GM21529 (cell line): ENCODE measurements at regions not wholly inside any gene's neighbourhood (a gene's known extent, or its start where the extent isn't known, plus 50 kb on each side); places are given as distances from the start of the nearest gene placed in this dataset.
"Not testable (repeated sequence)": the region's sequence is repeated elsewhere in the genome, so short reads cannot be mapped to it uniquely, and the experiment has no call there.

ENCODE experiments used
- ATAC-seq: cut with Tn5 transposase; IDR thresholded peaks from one replicate; pipeline ENCODE4 v1.9.1; 2021; ENCODE audit not compliant: unreplicated experiment

- no peak for ATAC-seq
Observed at GRCh38 chr7:155377071-155377837, 79.6 kb downstream of the INSIG1 start.

- no peak for ATAC-seq
Observed at GRCh38 chr7:155377838-155378579, 79.9 kb upstream of the EN2 start.

- ATAC-seq: no peak
Observed at GRCh38 chr7:155378580-155378934, 79.4 kb upstream of the EN2 start.

GRCh38 chr7:155378959-155379871 is 78.7 kb upstream of the EN2 start:
- no peak for ATAC-seq

DNA sequence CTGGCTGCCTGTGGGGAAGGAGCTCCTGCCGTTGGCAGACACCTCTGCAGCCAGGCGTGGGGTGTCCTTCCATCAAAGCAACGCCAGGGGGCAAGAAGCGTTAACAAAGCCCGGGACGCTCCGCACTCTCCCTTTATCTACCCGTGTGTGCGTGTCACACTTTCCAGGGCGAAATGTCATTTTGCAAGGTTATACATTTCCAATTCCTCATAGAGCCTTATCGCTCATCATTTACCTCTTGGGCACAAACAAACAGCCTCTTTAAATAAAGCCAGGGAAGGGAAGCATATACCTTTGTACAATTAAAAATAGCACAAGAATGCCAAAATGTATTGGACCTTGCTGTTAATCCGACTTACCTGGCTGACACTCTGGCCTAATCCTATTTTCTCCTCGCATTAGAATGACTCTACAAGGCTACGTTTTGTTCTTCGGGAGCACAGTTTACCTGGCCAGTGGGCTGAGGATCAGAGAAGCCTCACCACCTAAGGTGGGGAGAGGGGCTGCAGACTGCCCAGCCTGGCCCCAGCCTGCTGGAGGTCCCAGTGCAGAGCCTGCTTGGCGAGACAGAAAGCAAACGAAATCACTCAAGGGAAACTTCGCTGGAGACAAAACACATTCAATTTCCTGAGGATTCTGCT is 77.6 kb upstream of the EN2 start:
- peak; percentile 86 for ATAC-seq

DNA sequence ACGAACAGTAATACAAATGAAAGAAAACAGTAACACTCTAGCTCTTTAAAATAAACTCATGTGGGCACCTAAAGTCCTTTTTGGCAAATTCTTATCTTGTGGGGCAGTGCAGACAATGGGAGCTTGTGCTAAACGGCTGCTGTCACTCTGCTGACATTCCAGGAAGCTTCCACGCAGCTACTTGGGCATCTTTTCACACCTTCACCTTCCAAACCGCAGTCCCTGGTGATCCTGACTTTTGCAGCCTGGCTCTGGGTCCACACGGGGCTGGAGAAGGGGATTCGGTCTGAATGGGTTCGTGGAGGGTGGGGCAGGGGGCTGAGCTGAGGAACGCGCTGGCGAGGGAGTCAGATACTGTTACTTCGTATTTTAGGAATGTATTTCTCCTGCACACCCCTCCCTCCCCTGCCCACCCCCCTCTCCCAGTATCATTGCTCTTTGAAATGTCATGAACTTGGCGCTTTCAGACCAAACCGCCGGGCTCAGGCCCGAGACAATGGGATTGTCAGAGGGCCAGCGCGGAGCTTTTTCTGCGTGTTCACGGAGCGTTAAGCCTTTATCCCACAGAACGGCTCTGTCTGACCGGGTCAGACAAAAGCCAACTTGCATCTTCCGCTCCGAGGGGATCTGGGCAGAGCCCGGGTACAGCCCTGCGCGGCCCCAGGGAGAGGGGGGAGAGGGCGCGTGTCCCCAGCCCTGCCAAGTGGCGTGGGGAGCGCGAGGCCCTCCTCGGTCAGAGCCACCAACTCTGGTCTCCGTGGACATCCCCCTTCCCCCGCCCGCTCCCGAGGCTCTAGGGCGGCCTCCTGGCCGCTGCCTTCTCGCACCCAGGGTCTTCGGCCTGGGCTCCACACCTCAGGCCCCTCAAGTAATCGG is 76.7 kb upstream of the EN2 start:
- no peak for ATAC-seq

DNA sequence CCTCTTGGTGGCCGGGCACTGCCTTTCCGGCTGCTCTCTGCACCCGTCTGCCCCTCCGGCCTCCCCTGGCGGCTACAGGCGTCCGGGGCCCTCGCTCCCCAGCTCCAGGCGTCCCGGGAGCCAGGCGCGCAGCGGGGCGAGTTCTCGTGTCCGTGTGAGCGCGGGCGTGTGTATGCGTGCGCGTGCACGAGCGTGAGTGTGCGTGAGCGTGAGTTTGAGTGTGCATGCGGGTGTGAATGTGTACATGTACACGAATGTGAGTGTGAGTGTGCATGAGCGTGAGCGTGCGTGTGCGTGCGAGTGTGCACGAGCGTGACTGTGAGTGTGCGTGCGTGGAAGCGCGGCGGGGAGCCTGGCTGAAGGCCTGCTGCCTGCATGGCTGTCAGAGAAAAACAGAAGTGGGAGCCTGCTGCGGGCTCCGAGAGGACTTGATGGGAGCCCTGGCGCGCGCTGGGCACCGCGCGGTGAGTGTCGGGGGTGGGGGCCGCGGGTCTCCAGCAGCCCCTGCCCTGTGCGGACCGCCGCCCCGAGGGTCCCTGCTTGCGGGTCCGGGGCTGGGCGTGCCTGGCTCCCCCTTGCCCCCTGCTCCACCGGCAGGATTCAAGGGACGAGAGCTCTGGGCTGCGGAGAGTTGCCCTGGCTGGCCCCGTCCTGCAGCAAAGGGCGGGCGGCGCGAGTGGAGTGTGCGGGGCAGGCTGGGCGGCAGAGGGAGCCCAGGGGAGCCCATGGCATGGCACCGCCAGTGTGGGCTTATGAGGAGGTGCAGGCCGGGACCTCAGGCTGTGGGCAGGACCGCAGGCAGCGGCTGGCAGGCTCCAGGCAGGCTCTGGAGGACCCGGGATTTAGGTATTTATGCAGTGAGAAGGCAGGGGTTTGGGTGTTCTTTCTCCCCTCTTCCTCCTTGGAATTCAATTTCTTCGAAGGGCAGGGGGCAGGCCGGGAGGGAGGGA is 75.8 kb upstream of the EN2 start:
- ATAC-seq: no peak

GRCh38 chr7:155382802-155383171 is 75.1 kb upstream of the EN2 start:
- ATAC-seq: no peak

DNA sequence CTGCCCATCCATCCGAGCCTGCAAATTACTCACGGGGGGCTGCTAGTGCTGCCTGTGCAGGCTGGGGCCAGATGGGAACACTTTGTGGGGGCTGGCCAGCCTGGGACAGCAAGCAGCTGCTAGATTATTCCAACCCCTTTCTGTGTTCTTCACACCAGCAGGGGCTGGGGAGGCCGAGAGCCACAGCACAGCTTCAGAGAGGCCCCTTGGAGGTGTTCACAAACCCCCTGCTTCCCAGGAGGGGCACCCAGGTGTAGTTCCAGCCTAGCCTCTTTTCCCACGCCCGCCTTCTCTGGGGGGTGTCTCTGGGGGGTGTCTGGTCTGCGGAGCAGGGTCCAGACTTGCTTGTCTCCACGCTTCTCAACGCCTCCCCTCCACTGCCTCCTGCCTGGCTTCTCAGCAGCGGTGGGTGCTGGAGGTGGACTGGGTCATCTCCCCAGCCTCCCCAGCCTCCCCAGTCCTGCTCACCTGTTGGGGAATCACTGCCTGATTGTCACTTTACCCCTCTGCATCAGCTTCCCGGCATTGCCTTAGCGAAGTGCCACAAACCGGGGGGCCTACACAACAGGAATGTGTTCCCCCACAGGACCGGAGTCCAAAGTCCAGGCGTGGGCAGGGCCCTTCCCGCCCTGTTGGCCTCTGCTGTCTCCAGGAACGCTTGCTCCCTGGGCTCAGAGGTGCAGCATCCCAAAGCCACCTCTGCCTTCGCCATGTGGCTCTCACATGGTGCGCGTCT is 74.0 kb upstream of the EN2 start:
- ATAC-seq: no peak

GRCh38 chr7:155384751-155385150 is 73.2 kb upstream of the EN2 start:
- no peak for ATAC-seq

DNA sequence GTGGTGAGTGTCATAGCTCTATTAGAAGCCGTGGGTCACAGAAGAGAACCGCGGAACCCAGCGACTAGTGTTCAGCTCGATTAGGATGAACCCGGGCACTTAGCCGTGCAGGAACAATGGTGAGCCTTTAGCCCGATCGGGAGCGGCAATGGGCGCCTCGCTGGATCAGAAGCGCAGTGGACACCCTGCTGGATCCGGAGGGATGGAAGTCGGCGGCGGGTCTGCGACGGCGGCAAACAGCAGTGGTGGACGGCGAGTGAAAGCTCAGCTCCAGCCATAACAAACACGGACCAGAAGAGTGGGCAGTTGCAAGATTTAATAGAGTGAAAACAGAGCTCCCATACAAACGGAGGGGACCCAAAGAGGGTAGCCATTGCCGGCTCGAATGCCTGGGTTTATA is 72.7 kb upstream of the EN2 start:
- not testable (repeated sequence) for ATAC-seq

DNA sequence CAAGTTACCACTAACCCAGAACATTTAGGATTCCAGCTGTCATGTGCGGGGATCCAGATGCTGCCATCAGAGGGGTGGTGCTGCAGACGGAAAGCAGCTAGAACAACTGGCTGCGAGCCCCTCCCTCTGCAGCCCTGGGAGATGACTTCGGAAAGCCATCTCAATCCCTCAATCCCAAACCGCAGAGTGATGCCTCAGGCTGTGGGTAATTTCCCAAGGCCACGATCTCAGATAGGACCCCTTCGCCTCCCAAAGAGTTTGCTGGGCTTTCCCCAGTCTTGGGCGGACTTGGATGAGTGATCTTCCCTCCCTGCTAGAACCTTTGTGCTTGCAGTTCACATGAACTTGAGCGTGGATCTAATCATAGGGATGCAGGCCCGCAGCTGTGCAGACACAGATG is 71.3 kb upstream of the EN2 start:
- ATAC-seq: no peak

DNA sequence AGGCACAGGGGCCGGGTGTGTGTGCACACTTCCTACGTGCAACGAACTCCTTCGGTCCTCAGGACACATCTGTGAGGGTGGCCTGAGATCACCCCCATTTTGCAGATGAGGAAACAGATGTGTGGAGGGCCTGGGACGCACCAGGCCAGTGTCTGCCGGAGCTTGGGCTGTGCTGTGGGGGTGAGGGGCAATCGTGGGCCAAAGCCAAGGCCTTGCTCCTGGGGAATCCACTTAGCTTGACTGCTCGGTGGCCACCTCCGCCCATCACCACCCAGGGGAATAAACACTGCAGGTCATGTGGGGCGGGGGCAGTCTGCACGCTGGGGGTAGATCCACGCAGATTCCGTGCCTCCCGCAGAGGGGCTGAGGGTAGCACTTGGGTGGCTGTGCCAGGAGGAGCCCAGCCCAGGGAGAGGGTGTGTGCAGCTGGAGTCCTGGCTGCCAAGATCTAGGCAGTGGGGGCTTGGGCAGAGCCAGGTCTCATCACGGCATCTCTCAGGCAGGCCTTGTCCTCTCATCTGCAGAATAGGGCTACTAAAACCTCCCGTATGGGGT is 70.8 kb upstream of the EN2 start:
- no peak for ATAC-seq

GRCh38 chr7:155388561-155388960 is 69.4 kb upstream of the EN2 start:
- ATAC-seq: no peak

DNA sequence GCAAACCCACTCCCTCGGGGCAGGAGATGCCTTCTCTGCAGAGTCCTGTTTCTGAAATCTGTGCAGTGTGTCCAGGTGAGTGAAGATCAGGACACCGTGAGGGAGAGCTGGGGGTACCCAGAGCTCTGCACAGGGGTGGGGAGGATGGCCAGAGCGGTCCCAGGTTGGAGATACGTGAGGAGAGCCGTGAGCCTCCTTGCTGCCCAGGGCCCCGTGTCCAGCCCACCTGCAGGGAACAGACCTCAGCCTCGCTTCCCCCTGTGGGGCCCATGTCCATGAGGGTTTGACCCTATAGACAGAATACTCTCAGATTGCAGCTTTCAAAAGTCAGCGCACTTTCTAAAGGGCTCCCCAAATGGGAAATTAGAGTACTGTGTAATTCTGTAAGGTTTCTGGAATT is 66.5 kb upstream of the EN2 start:
- no peak for ATAC-seq

DNA sequence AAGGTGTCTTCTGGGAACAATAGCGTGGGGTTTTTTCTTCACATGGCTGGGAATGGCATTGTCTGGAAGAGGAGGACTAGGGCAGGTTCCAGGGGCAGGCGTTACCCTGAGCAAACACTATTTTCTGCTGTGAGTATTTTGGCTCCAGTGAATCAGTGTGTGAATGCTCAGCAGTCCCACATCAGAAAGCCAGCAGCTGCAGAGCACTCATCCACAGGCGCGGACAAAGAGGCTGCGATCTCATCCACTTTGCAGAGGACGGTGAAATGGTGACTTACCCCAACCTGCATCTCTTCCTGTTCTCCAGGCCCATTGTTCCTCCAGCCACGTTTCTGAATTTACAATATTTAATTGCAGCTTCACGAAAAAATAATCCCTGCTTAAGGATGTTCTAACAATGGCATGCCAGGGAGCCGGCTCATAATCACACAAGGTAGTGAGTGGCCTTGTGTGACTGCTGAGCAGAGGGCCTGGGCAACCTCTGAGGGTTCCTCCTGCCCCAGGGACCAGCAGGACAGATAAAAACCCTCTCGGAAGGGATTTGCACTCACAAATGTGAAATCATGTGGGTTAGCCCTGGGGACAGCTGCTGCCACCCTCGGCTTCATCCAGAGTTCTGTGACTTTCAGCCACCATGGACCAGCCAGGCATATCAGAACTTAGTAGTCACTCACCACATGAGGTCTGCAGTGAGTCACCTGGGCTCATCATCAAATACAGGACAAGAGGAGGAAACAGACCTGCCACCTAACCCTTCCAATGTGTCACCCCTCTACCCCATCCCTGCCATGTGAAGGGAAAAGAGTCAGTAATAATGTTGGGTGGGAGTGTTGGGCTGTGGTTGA is 65.0 kb upstream of the EN2 start:
- ATAC-seq: no peak

DNA sequence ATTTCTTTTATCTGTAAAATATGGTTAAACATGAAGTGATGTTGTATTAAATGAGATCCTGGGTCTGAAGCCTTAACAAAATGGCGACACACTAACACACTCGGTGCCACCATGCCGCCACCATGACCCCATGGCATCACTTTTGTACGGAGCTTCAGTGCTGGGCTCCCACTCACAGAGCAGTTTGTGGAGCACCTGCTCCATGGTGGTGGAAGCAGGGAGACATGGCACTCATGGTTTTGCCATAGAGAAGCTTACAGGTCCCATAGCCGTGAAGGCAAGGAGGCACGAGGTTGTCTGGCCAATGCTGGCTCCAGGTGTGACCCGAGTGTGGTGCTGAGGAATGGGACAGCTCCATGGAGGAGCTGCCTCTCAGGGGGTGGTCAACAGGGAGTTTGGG is 63.5 kb upstream of the EN2 start:
- ATAC-seq: no peak
